GM12878 (cell line): ENCODE measurements at regions not wholly inside any gene's neighbourhood (a gene's known extent, or its start where the extent isn't known, plus 50 kb on each side); places are given as distances from the start of the nearest gene placed in this dataset.

ENCODE experiments used
- ATAC-seq: fragments of 200-7000 bp; cut with Tn5 transposase; 3 replicates; pipeline ENCODE4 v1.9.1; 2020; ENCODE audit warnings: mild to moderate bottlenecking, moderate library complexity
- BruUV-seq: library from RNA; stranded (reverse); fragments of 400-500 nt; replicated peaks from 2 replicates; lab custom pipeline; 2021; lab: Mats Ljungman, UMichigan
- CTCF ChIA-PET: fragments of 300-600 bp; sonication (Branson Sonifier 250); formaldehyde crosslinking; extraction: SDS; loops from one replicate; lab custom pipeline; 2021; ENCODE audit warnings: inconsistent platforms; lab: Yijun Ruan, JAX
- POLR2A ChIA-PET: fragments of 350-600 bp; formaldehyde crosslinking; extraction: SDS; loops from one replicate; lab custom pipeline; 2021; ENCODE audit warnings: inconsistent platforms; lab: Charles Lee
- RAD21 ChIA-PET: fragments of 300-600 bp; sonication (Branson Sonifier 250); formaldehyde crosslinking; loops from one replicate; lab custom pipeline; 2023; ENCODE audit warnings: antibody characterized with exemption; ENCODE audit not compliant: unreplicated experiment; lab: Charles Lee
- SMC1A ChIA-PET: fragments of 300-600 bp; sonication (Branson Sonifier 250); formaldehyde crosslinking; loops from one replicate; lab custom pipeline; 2023; ENCODE audit not compliant: unreplicated experiment, uncharacterized antibody; lab: Charles Lee
- DNase-seq: peaks from one replicate; pipeline ENCODE4 v3.0.0-alpha.2; 2011; ENCODE audit warnings: low read depth, low spot score
- FAIRE-seq: peaks from 3 replicates; lab custom pipeline; 2011; peaks lifted over from hg19 to GRCh38; lab: Jason Lieb, UNC
- H2AFZ ChIP-seq: 2 replicates; pipeline ENCODE4 v1.6.0; 2011; ENCODE audit warnings: low read depth, low read length, control low read depth; ENCODE audit not compliant: control insufficient read depth
- H3K27ac ChIP-seq: 2 replicates; pipeline ENCODE4 v1.5.1; 2011; ENCODE audit warnings: control low read depth; ENCODE audit not compliant: control insufficient read depth, insufficient read depth
- H3K27me3 ChIP-seq, 2 experiments: replicated peaks in 1 of 2; 2 replicates each; pipeline versions ENCODE4 v1.6.0 to v1.6.1; 2011; ENCODE audit warnings: low read length in 1 of 2; ENCODE audit not compliant: control insufficient read depth in 2 of 2, insufficient read depth in 2 of 2
- H3K36me3 ChIP-seq, 2 experiments: 2 replicates each; pipeline ENCODE4 v1.5.1; 2011; ENCODE audit warnings: low read length in 1 of 2; ENCODE audit not compliant: control insufficient read depth in 2 of 2, insufficient read depth in 2 of 2
- H3K4me1 ChIP-seq: 2 replicates; pipeline ENCODE4 v1.6.1; 2011; ENCODE audit warnings: mild to moderate bottlenecking, low read length, moderate library complexity, mixed read lengths; ENCODE audit not compliant: control insufficient read depth, insufficient read depth
- H3K4me2 ChIP-seq: 2 replicates; pipeline ENCODE4 v1.6.0; 2011; ENCODE audit warnings: control low read depth; ENCODE audit not compliant: control insufficient read depth, insufficient read depth
- H3K4me3 ChIP-seq: fragments of 200-600 bp; sonication (generic); 2 replicates; pipeline ENCODE4 v1.5.1; 2016
- H3K79me2 ChIP-seq: 2 replicates; pipeline ENCODE4 v1.6.0; 2011; ENCODE audit warnings: low read length; ENCODE audit not compliant: control insufficient read depth, insufficient read depth
- H3K9ac ChIP-seq: 2 replicates; pipeline ENCODE4 v1.8.0; 2011; ENCODE audit warnings: low read length, control low read depth, mixed read lengths; ENCODE audit not compliant: control insufficient read depth, insufficient read depth
- H3K9me3 ChIP-seq: replicated peaks from 3 replicates; pipeline ENCODE4 v1.5.1; 2011; ENCODE audit warnings: mild to moderate bottlenecking, low read length; ENCODE audit not compliant: control insufficient read depth, insufficient read depth
- H4K20me1 ChIP-seq: 2 replicates; pipeline ENCODE4 v1.6.0; 2011; ENCODE audit not compliant: control insufficient read depth, insufficient read depth
- ASH2L ChIP-seq: fragments of 300-600, 200-600 bp; sonication (generic); IDR thresholded peaks from 2 replicates; pipeline ENCODE4 v1.6.1; 2017; ENCODE audit warnings: low read depth, mild to moderate bottlenecking, borderline replicate concordance
- BCL11A ChIP-seq: IDR thresholded peaks from 2 replicates; pipeline ENCODE4 v1.6.1; 2011; ENCODE audit warnings: low read depth, low read length
- ETV6 ChIP-seq, 2 experiments: fragments of 450-650 bp in 1 of 2; IDR thresholded peaks in 1 of 2; conservative IDR thresholded peaks in 1 of 2; 2 replicates each; pipeline ENCODE4 v1.6.1; 2014; ENCODE audit warnings: antibody characterized with exemption in 1 of 2, borderline replicate concordance in 1 of 2, low read depth in 1 of 2, mild to moderate bottlenecking in 1 of 2, moderate library complexity in 1 of 2
- FOXK2 ChIP-seq: fragments of 450-650 bp; IDR thresholded peaks from 2 replicates; pipeline ENCODE4 v1.6.1; 2017; ENCODE audit warnings: mild to moderate bottlenecking, moderate library complexity
- GABPA ChIP-seq: IDR thresholded peaks from 2 replicates; pipeline ENCODE4 v1.6.1; 2014; ENCODE audit warnings: antibody characterized with exemption, low read depth, mild to moderate bottlenecking, inconsistent platforms
- HDAC2 ChIP-seq: fragments of 200-600 bp; sonication (generic); IDR thresholded peaks from 2 replicates; pipeline ENCODE4 v1.6.1; 2017
- NFYB ChIP-seq: IDR thresholded peaks from 2 replicates; pipeline ENCODE4 v1.6.1; 2011; ENCODE audit warnings: low read depth, mild to moderate bottlenecking, low read length, improper control_type of control experiment, moderate library complexity; ENCODE audit not compliant: insufficient read depth
- NR2C2 ChIP-seq: IDR thresholded peaks from 2 replicates; pipeline ENCODE4 v1.6.1; 2011; ENCODE audit warnings: borderline replicate concordance, low read depth; ENCODE audit not compliant: control insufficient read depth, insufficient read length
- POLR2AphosphoS5 ChIP-seq: IDR thresholded peaks from 2 replicates; pipeline ENCODE4 v1.6.1; 2011; ENCODE audit warnings: mild to moderate bottlenecking, low read length, inconsistent platforms
- SMAD1 ChIP-seq: fragments of 450-650 bp; IDR thresholded peaks from 2 replicates; pipeline ENCODE4 v1.6.1; 2018; ENCODE audit warnings: mild to moderate bottlenecking, low read depth; ENCODE audit not compliant: partially characterized antibody
- TARDBP ChIP-seq: IDR thresholded peaks from 2 replicates; pipeline ENCODE4 v1.6.1; 2016; ENCODE audit warnings: borderline replicate concordance
- ZNF622 ChIP-seq: fragments of 450-650 bp; IDR thresholded peaks from 2 replicates; pipeline ENCODE4 v1.6.1; 2017; ENCODE audit warnings: mild to moderate bottlenecking, inconsistent platforms
- WGBS: methylation state at CpG from one replicate; pipeline ENCODE4 v1.1.6; 2016; ENCODE audit warnings: low lambda C conversion rate; ENCODE audit not compliant: insufficient replicate concordance, insufficient coverage; ENCODE audit errors: missing lambda C conversion rate; 5-methylcytosine and 5-hydroxymethylcytosine counted together
- in situ Hi-C: fragments of 300-500 bp; cut with MboI; formaldehyde crosslinking; loops from 9 replicates; pipeline ENCODE4 v1.14.3; 2018; ENCODE audit warnings: mixed read lengths
- intact Hi-C: fragments of 100-400 bp; cut with micrococcal nuclease; formaldehyde crosslinking; loops from one replicate; pipeline ENCODE4 v1.14.2; 2022; ENCODE audit not compliant: unreplicated experiment
- TF ChIP-seq, protein P1 (sequence below): fragments of 450-650 bp; IDR thresholded peaks from 2 replicates; pipeline ENCODE4 v1.6.1; 2016; ENCODE audit warnings: mild to moderate bottlenecking, moderate library complexity, borderline replicate concordance
- TF ChIP-seq, protein P2 (sequence below), 3 experiments: IDR thresholded peaks in 2 of 3; conservative IDR thresholded peaks in 1 of 3; 2 replicates each; pipeline ENCODE4 v1.5.1; 2011; ENCODE audit warnings: low read depth in 3 of 3, low read length in 3 of 3, mild to moderate bottlenecking in 3 of 3, control low read depth in 2 of 3, moderate library complexity in 2 of 3, inconsistent platforms in 1 of 3, mixed read lengths in 1 of 3; ENCODE audit not compliant: control insufficient read depth in 2 of 3, insufficient read depth in 1 of 3; ENCODE audit errors: extremely low read depth in 1 of 3

DNA sequence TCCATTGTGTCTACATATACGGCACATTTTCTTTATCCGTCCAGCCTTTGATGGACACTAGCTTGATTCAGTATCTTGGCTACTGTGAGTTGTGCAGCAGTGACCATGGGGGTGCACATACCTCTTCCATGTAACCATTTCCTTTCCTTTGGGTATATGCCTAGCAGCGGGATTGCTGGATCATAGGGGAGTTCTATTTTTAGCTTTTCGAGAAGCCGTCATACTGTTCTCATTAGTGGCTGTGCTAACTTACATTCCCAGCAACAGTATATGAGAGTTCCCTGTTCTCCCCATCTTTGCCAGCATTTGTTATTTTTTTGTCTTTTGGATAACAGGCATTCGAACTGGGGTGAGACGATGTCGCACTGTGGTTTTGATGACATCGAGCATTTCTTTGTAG lies 395.0 kb downstream of the SMOC2 start (continued):
- TF ChIP-seq, protein P1, sequence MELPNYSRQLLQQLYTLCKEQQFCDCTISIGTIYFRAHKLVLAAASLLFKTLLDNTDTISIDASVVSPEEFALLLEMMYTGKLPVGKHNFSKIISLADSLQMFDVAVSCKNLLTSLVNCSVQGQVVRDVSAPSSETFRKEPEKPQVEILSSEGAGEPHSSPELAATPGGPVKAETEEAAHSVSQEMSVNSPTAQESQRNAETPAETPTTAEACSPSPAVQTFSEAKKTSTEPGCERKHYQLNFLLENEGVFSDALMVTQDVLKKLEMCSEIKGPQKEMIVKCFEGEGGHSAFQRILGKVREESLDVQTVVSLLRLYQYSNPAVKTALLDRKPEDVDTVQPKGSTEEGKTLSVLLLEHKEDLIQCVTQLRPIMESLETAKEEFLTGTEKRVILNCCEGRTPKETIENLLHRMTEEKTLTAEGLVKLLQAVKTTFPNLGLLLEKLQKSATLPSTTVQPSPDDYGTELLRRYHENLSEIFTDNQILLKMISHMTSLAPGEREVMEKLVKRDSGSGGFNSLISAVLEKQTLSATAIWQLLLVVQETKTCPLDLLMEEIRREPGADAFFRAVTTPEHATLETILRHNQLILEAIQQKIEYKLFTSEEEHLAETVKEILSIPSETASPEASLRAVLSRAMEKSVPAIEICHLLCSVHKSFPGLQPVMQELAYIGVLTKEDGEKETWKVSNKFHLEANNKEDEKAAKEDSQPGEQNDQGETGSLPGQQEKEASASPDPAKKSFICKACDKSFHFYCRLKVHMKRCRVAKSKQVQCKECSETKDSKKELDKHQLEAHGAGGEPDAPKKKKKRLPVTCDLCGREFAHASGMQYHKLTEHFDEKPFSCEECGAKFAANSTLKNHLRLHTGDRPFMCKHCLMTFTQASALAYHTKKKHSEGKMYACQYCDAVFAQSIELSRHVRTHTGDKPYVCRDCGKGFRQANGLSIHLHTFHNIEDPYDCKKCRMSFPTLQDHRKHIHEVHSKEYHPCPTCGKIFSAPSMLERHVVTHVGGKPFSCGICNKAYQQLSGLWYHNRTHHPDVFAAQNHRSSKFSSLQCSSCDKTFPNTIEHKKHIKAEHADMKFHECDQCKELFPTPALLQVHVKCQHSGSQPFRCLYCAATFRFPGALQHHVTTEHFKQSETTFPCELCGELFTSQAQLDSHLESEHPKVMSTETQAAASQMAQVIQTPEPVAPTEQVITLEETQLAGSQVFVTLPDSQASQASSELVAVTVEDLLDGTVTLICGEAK: no peak
- TF ChIP-seq TARDBP: no peak
- no peak for TF ChIP-seq HDAC2

DNA sequence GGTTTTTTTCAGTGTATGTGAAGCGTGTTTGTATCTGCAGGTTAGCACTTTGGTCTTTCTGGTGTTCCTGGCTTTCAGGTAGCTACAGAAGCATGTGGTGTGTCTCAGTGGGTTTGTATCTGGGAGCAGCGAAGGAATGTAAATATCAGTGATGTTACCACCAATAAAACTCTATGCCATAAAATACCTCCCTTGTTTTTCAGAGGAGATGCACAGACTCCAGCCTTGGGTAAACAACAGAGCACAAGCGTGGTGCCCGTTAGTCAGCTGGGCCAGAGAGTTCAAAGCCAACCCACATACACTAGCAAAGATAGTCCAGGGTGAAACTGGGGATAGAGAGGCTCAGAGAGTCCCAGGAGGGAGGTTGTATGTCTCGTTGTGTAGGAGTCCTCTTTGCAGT lies 393.8 kb downstream of the SMOC2 start:
- Histone ChIP-seq H3K79me2 (no peaks in the 10 kb centered on the region), H3K9me3 (no peaks in the 10 kb centered on the region), H3K36me3 (no peaks in the 10 kb centered on the region), H3K9ac (no peak overlapping the region), H4K20me1 (no peaks in the 10 kb centered on the region), H3K4me1 (no peaks in the 10 kb centered on the region), H3K27ac (no peak overlapping the region), H2AFZ (no peak overlapping the region), H3K4me2 (no peak overlapping the region), H3K27me3 (no peaks in the 10 kb centered on the region), H3K4me3 (no peak overlapping the region)
- ATAC-seq (no peak), DNase-seq (no peak), FAIRE-seq (no peak)
- in situ Hi-C loops: no loop called here
- POLR2A ChIA-PET: no interaction called here
- TF ChIP-seq, protein P2, sequence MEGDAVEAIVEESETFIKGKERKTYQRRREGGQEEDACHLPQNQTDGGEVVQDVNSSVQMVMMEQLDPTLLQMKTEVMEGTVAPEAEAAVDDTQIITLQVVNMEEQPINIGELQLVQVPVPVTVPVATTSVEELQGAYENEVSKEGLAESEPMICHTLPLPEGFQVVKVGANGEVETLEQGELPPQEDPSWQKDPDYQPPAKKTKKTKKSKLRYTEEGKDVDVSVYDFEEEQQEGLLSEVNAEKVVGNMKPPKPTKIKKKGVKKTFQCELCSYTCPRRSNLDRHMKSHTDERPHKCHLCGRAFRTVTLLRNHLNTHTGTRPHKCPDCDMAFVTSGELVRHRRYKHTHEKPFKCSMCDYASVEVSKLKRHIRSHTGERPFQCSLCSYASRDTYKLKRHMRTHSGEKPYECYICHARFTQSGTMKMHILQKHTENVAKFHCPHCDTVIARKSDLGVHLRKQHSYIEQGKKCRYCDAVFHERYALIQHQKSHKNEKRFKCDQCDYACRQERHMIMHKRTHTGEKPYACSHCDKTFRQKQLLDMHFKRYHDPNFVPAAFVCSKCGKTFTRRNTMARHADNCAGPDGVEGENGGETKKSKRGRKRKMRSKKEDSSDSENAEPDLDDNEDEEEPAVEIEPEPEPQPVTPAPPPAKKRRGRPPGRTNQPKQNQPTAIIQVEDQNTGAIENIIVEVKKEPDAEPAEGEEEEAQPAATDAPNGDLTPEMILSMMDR (IDR thresholded peaks at IDR 0.05 in 2 of 3, conservative IDR thresholded peaks at IDR 0.05 in 1 of 3; ENCODE audit: control insufficient read depth in 2 of 3, extremely low read depth in 1 of 3, insufficient read depth in 1 of 3, low read depth in 3 of 3, low read length in 3 of 3): no peak
- no peak for TF ChIP-seq ZNF622
- TF ChIP-seq FOXK2: no peak
- TF ChIP-seq GABPA: no peak
- no peak for TF ChIP-seq NFYB
- no peak for TF ChIP-seq BCL11A
- no peak for TF ChIP-seq ETV6 (conservative IDR thresholded peaks at IDR 0.05 in 1 of 2, IDR thresholded peaks at IDR 0.05 in 1 of 2; ENCODE audit: borderline replicate concordance in 1 of 2, low read depth in 1 of 2)
- no peak for TF ChIP-seq NR2C2
- no peak for TF ChIP-seq SMAD1
- no peak for TF ChIP-seq HDAC2
- no peak for TF ChIP-seq ASH2L
- TF ChIP-seq POLR2AphosphoS5: no peak
- intact Hi-C loops: no loop called here
- no TSS peak for BruUV-seq
- RAD21 ChIA-PET: no interaction called here
- SMC1A ChIA-PET: no interaction called here
- CTCF ChIA-PET: no interaction called here
- WGBS: 1% methylated on average over 5 of the region's 5 CpGs
